GM18519 (cell line): ENCODE measurements at regions not wholly inside any gene's neighbourhood (a gene's known extent, or its start where the extent isn't known, plus 50 kb on each side); places are given as distances from the start of the nearest gene placed in this dataset.
"Not testable (repeated sequence)": the region's sequence is repeated elsewhere in the genome, so short reads cannot be mapped to it uniquely, and the experiment has no call there.

Experiments
- ATAC-seq: cut with Tn5 transposase; IDR thresholded peaks from one replicate; pipeline ENCODE4 v1.9.1; 2021; ENCODE audit warnings: mild to moderate bottlenecking, moderate library complexity; ENCODE audit not compliant: unreplicated experiment, low FRiP score

DNA sequence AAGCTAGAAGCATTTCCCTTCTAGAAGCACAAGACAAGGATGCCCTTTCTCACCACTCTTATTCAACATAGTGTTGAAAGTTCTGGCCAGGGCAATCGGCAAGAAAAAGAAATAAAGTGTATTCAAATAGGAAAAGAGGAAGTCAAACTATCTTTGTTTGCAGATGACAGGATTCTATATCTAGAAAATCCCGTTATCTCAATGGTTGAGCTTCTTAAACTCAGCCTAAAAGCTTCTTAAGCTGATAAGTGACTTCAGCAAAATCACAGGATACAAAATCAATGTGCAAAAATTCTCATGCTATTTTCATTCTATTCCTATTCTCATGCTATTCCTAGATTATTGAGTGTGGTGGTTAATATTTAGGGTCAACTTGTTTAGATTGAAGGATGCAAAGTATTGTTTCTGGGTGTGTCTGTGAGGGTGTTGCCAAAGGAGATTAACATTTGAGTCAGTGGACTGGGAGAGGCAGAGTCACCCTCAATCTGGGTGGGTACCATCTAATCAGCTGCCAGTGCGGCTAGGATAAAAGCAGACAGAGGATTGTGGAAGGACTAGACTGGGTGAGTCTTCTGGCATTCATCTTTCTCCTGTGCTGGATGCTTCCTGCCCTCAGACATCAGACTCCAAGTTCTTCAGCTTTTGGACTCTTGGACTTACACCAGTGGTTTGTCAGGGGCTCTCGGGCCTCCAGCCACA is 111.9 kb downstream of the LSMEM1 start:
- ATAC-seq: not testable (repeated sequence)

DNA sequence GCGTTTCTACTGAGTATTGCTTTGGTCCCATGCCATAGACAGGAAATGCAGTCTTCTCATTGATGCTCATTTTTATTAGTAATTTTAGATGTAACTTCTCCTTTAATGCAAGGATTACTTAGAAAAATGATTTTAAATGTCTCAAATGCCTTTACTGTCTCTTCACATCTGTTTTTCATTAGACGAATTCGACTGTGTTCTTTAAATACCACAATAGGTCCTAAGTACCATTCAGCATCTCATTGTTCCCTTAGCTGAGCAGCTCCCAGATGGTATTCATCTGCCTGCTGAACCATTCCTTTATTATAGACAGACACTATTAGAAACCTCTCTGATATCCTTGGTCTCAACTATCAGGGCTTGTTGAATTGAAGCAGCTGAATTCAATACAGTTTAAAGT is 113.6 kb downstream of the LSMEM1 start:
- no peak for ATAC-seq

DNA sequence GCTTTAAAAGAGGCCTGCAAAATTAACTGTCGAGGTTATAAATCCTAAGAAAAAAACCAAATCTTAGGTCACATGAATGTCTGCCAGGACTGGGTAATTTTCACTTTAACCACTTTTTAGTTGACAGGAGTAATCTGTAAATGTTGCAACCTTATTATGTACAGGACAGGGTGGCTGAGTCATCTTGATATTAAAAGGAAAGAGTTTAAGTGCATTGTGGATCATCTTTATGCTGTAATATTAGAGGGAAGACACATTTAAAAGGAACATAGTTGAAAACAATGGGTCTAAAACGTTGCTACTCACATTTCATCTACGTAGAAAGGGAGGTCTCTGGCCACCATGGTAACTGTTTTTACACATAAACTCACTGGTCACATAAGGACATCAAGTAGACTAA is 115.5 kb downstream of the LSMEM1 start:
- ATAC-seq: no peak

DNA sequence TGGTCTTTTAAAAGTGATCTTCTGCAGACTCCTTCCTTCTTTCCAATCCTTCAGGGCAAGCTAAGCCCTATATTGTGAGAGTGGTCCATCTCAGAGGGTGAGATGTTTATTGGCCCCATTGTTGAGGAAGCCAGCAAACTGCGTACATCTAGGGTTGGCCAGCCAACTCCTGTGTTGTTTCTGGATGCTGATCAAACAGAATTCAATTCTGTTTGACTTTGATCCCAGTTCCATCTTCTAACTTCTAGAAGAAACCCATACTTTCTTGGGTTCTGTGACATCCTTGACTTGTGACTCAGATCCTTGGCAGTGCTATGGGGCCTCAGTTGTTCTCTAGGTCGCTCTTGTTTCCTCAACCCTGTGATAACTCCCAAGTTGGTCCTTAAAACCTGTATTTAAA is 116.2 kb downstream of the LSMEM1 start:
- ATAC-seq: no peak

DNA sequence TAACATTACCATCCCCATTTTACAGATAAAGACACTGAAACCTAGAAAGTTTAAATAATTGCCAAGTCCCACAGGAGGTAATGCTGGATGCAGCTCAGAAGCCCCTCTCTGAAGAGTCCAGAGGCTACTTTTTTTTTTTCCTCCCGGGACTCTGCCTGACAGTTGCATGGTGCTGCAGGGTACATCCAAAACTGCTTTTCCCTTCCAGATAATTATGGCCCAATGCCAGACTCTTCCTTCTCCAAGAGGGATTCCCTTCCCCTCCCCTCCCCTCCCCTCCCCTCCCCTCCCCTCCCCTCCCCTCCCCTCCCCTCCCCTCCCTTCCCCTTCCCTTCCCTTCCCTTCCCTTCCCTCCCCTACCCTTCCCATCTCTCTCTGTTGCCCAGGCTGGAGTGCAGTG is 122.9 kb downstream of the LSMEM1 start:
- ATAC-seq: no peak

DNA sequence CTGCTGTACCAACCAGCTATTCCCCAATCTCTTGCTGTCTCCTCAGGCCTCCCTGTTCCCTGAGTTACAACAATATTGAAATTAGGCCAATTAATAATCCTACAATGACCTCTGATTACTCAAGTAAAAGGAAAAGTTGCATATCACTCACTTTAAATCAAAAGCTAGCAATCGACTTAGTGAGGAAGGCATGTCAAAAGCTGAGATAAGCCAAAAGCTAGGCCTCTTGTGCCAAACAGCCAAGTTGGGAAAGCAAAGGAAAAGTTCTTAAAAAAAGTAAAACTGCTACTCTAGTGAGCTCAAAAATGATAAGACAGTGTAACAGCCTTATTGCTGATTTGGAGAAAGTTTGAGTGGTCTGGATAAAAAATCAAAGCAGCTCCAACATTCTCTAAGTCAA is 129.8 kb downstream of the LSMEM1 start:
- ATAC-seq: no peak

DNA sequence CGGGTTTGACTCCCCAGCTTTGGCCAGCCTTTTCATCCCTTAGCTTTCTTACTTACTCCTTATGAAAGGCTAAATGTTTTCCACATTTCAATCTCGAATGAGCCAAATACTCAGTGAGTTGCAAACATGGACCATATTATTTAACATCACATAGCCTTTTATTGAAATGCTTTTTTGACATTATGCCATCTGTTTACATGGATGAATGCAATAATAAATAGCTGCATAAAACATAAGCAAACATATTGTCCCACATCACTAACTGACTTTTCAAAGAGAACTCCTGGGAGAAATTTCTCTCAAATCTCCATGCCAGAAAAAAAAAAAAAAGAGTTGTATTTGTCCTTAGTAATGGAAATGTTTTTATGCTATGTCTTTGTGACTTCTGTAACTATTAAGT is 134.9 kb downstream of the LSMEM1 start:
- ATAC-seq: no peak

DNA sequence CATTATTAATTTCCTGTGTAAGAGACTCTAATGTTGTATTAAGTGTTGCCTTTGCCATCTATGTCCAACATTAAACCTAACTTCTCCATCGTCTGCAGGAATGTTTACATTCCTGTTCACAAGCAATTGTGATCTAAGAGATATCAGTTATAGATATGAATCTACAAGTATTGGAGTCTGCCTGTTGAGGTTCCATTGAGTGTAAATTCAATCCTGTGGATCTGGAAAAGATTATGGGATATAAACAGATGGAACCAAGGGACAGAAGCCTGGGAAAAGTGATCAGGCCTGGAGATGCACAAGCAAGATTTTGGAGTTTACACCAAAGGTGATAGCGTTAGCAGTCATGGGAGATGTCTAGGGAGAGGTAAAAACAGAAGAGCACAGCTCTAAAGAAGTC is 135.5 kb downstream of the LSMEM1 start:
- no peak for ATAC-seq

DNA sequence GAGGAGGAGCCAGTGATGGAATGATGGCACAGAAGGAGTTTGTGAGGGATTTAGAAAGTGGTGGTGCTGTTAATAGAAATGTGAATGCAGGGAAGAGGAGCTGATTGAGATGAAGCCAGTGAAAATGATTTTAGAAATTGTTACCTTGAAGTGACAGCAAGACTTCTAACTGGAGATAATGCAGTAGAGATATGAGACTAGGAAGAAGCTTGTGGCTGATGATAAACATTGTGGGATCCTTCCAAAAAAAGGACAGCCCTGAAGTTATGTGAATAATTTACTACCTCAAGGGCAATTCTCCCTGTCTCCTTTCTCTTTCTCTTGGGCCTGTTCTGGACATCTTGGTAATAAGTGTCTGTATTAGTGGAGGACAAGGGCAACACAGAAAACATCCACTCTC is 138.6 kb downstream of the LSMEM1 start:
- no peak for ATAC-seq

DNA sequence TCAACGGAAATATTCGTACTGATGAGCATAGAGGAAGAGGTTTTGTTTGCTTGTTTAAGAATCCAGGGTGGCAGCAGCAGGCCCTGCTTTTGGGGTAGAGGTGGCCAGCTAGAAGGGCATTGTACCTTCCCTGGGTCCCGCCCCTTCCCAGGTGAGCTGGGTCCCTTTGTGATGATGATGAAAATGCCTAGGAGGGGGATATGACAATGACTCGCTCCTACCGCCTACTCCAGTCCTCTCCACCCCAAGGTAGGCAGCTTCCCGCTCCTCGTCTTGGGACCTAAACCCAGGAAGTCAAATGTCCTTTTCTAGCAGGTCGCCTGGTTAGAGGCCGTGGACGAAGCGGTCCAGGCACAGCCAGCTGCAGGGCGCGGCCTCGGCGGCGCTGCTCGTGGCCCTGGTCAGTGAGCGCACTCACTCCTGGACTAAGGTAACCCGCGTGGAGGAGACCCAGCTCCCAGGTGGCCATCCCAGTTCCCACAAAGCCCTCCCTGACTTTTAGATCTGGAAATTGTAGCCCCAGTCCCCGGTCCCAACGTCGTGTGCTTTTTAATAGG is 141.4 kb downstream of the LSMEM1 start:
- no peak for ATAC-seq

DNA sequence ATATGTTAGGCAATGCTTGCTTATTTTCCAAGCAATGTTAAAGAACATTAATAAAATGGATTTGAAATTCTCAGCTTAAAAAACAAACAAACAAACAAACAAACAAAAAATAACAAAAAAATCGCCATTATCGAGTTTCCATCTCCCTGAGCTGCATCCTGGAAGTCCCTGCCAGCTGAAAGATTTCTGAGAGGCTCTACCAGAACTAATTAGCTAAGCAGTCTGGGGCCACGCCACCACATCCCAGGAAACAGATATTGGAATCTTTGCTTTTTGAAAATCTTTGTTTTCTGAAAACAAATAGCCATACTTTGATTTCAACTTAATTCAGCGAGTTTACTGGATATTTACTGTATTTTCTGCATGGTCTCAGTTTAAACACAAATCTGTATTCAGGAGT is 143.6 kb downstream of the LSMEM1 start:
- ATAC-seq: no peak

DNA sequence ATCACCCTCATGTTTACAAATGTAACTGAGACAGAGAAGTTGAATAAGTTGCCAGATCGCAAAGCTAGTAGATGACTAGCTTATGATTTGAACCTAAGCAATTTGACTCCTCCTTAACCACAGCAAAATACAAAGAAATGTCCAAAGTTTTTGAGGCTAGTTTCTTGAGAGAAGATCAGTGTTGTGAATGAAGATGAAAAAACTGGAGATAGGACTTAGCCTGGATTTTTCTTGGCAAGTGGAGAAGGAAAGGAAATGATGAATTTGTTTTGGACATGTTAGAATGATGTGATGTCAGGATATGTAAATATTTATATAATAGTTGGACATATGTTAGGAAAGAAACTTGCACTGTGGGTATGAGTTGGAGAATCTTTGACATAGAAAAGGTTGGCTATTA is 149.8 kb downstream of the LSMEM1 start:
- no peak for ATAC-seq

DNA sequence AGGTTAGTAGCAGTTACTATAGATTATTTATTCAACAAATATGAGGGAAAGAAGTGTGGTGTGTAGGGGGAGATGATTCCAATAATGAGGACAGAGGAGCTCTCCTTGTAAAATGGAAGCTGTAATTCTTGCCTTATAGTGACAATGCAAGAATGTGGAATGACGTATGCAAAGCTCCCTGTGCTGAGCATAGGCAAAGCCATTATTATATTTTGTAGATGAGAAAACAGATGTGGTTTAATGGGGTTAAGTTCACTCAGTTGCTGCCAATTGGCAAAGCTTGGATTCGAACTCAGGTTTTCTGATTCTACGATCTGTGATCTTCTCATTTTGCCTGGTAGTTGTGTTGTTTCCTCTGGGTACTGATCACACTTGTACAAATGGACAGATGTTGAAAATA is 153.3 kb downstream of the LSMEM1 start:
- ATAC-seq: no peak

DNA sequence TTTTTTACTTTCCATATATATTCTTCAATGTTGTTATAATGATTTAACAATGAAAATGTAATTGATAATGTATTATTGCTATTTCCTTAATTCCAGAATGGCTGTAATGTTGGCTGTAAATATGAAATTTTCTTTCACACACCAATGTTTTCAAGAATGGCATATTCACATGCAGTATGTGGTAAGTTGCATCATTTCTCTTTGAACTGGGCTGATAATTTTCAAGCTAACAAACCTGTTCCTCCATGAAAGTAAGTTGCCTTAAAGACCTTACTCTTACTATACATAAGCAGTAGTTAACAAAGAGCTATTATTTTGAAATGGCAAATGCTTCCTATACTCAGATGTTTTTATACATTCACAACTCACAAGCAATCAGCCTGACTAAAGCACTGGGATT is 154.5 kb downstream of the TMEM168 start:
- ATAC-seq: no peak

DNA sequence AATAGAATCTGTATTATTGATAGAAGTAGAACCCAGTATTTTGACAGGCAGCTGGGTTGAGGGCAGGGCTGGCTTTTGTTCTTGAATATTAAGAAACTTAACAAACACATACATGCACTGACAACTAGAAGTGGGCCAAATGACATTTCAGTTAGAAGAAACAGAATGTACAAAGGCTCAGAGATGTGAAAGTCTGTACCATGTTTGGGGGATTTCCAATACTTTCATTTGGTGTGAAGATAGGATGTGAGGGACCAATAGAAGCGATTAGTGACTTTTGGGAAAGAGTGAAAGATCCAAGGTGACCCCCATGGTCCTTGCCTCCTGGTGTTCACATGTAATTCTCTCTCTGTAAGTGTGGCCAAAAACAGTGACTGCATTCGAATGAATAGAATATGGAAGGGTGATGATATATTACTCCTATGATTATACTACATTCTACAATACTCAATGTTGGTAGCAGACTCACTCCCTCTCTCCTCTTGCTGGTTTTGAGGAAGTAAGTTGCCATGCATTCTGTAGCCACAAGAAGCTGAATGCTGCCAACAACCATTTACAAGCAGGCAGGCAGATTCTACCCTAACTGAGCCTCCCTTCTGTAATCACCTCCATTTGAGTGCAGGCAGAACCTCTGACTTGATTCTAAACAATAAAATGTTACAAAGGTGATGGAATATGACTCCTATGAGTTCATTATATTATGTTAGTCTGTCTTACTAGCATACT is 151.4 kb downstream of the TMEM168 start:
- no peak for ATAC-seq

DNA sequence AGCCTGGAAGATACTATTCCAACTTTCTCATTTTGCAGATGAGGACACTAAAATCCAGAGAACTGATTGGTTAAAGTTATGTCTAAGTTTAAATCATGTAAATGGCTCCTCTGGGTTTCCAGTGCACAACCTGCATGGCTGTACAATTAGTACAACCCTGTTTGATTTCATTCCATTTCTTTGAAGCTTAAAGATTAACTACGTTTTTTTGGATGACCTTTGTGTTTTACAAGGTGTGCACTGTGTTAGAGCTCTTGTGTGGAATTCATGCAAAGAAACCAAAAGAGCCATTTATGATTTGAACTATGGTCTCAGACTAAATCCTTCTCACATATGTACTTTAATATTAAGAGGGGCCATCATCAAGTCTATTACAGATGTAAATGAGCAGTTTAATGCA is 149.5 kb downstream of the TMEM168 start:
- no peak for ATAC-seq

DNA sequence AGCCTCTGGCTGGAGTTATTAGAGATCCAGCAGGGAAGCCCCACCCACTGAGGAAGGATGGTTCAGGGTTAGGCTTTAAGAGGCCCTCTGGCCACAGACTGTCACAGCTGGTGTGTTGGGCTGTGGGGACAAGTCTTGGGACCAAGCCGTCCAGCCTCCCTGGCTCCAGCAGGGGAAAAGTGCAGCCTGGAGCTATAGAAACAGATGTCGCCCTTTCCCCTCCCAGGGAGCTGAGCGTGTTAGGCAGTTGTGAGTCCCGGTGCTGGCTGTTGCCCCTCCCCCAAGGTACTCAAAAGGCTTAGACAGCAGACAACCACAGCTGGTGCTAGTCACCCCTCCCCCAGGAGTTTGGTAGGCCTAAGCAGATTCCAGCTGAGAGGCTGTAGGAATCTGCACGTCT is 143.4 kb downstream of the TMEM168 start:
- ATAC-seq: no peak

DNA sequence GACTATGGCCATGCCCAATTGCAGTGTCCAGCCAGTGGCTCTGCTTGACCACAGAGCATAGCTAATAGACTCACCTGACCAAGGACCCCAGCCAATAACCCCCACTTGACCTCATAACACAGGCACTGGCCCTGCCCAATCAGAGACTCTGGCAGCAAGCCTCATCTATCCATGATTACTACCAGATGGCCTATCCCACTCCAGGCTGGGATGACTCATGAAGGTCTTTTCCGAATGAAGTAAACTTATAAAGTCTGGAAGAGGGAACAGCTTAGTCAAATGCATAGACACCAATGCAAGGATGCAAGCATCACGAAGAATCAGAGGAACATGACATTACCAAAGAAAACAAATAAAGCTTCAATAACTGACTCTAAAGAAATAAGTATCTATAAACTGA is 141.4 kb downstream of the TMEM168 start:
- ATAC-seq: no peak

DNA sequence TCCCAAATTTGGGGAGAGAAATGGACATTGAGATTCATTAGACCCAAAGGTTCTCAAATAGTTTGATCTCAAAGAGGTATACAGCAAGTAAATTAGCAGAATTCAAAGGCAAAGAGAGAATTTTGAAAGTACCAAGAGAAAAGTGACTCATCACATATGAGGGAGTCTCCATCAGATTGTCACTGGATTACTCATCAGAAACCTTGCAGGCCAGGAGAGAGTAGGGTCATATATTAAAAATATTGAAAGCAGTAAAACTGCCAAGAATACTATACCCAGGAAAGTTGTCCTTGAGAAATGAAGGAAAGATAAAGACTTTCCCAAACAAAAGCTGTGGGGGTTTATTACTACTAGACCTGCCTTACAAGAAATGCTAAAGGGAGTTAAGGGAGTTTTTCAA is 140.6 kb downstream of the TMEM168 start:
- no peak for ATAC-seq

DNA sequence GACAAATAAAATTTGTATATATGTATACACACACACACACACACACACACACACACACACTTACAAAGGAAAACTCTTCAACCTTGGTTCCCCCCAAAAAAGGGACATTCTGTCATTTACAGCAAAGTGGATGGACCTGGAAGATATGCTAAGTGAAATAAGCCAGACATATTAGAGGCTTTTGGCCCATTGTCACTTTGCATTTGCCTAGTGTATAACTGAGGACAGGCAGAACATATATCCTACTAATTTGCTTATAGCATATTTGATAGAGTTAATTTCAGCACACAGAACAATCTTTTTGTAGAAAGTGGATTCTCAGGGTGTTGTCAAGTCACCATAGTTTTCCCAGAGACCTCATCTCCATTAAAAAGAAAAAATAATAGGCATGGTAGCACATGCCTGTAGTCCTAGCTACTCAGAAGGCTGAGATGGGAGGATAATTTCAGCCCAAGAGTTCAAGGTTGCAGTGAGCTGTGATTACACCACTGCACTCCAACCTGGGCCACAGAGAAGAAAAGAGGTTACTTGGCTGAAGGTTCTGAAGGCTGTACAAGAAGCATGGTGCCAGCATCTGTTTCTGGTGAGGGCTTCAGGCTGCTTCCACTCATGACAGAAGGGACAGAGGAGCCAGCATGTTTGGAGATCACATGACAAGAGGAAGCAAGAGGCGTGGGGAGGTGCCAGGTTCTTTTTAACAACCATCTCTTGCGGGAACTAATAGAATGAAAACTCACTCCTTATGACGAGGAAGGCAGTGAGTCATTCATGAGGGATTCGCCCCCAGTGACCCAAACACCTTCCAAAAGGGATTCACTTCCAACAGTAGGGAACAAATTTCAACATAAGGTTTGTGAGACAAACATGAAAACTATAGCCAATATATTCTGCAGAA is 135.6 kb downstream of the TMEM168 start:
- ATAC-seq: no peak

DNA sequence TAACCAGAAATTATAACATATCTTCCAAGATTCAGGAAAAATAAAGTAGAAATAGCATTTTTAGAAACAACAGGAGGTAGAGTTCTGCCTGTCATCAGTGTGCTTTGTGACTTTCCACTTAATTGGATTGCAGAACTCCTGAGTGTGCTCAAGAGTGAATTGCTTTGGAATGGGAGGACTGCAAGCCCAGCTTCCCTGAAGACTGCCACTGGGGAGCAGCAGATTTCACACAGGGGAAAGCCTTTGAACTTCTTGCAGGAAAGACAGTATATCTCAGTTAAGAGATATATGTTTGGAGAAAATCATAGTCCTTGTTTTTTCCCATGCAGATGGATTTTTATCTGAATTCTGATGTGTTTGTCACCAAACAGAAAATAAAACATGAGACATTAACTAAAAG is 124.5 kb downstream of the TMEM168 start:
- no peak for ATAC-seq
